Mesothelial cell of epicardium (in vitro differentiated cells): ENCODE measurements at regions not wholly inside any gene's neighbourhood (a gene's known extent, or its start where the extent isn't known, plus 50 kb on each side); places are given as distances from the start of the nearest gene placed in this dataset.
"Not testable (repeated sequence)": the region's sequence is repeated elsewhere in the genome, so short reads cannot be mapped to it uniquely, and the experiment has no call there.

Experiments used
- DNase-seq, 2 experiments: peaks; one replicate each; pipeline ENCODE4 v3.0.0; 2021; ENCODE audit warnings: low spot score in 2 of 2; ENCODE audit not compliant: unreplicated experiment in 2 of 2
- H3K27ac Mint-ChIP-seq: 2 replicates; pipeline ENCODE4 v1.8.0; 2021; ENCODE audit warnings: mixed read lengths
- H3K27me3 Mint-ChIP-seq: 2 replicates; pipeline ENCODE4 v1.8.0; 2021; ENCODE audit warnings: low read depth, mixed read lengths
- H3K36me3 Mint-ChIP-seq: 2 replicates; pipeline ENCODE4 v1.8.0; 2021; ENCODE audit warnings: mixed read lengths
- H3K4me1 Mint-ChIP-seq: 2 replicates; pipeline ENCODE4 v1.8.0; 2021; ENCODE audit warnings: mixed read lengths
- H3K4me3 Mint-ChIP-seq: 2 replicates; pipeline ENCODE4 v1.8.0; 2021; ENCODE audit warnings: mild to moderate bottlenecking, moderate library complexity, mixed read lengths
- H3K9me3 Mint-ChIP-seq: 2 replicates; pipeline ENCODE4 v1.8.0; 2021; ENCODE audit warnings: mixed read lengths
- CTCF ChIP-seq: fragments of 200-600 bp; sonication (generic); IDR thresholded peaks from one replicate; pipeline ENCODE4 v1.5.0; 2021; ENCODE audit warnings: antibody characterized with exemption; ENCODE audit not compliant: unreplicated experiment

DNA sequence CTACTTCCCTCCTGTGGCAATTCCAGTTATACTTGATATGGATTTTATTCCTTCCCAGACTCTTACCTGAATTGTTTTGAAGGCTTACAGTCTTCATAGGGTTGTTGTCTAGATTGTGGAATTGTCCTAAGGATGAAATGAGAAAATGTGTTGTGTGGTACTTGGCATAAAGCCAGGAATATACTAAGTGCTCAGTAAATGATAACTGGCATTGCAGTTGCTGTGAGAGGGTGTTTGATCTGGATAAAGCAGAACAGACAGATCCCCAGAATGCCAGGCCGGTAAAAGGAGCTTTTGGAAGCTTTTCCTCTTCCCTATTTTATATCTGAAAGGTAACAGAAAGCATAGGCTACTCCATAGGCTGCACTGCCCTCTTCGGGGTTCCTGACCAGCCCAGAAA, 78.4 kb upstream of the IKBKE start:
- H3K4me3 Mint-ChIP-seq, H3K4me1 Mint-ChIP-seq, H3K27me3 Mint-ChIP-seq, H3K36me3 Mint-ChIP-seq, H3K27ac Mint-ChIP-seq, H3K9me3 Mint-ChIP-seq, DNase-seq: not testable (repeated sequence)

DNA sequence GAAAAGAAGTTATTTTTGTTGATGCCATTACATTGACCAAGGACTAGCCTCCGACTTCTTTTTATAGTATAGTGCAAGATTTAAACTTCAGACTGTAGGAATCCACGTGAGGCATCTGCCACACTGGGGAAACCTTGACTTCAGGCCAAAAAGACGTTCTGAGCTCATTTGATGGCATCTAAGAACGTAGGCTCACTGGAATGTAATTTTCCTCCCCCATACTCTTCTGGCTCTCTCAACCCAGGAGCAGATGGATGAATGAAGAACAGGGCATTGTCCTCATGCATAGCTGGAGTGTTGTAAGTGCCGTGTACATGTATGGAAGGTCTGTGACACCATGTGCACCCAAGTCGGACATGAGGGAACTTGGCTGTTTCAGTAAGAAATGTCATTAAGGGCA, 72.8 kb upstream of the IKBKE start:
- H3K27me3 Mint-ChIP-seq, H3K4me3 Mint-ChIP-seq, H3K9me3 Mint-ChIP-seq: not testable (repeated sequence)

DNA sequence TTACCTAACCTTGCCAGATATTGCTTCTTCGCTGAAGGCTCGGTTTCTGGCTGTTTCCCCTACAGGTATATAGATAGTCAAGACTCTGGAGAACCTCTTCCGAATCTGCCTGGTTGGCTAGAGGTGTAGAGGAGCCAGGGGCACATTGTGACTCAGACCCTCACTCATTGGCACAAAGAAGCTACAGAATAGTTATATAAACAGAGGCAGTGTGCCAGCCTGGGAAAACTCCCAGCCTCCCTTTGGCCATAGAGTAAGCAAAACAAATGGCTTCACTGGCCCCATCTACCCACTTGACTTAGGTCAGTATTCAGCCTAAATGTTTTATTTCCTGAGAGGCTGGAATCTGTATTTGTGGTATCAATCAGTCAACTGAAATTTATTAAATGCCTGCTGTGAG, 72.0 kb upstream of the IKBKE start:
- not testable (repeated sequence) for H3K27me3 Mint-ChIP-seq, H3K9me3 Mint-ChIP-seq, DNase-seq, H3K27ac Mint-ChIP-seq, H3K4me1 Mint-ChIP-seq, H3K4me3 Mint-ChIP-seq, H3K36me3 Mint-ChIP-seq

More for the DNA sequence above, 72.8 kb upstream of the IKBKE start:
- H3K4me1 Mint-ChIP-seq, H3K27ac Mint-ChIP-seq, H3K36me3 Mint-ChIP-seq, DNase-seq: not testable (repeated sequence)

GRCh38 chr1:206403612-206404307, 66.5 kb upstream of the IKBKE start:
- H3K36me3 Mint-ChIP-seq, H3K4me3 Mint-ChIP-seq, H3K27me3 Mint-ChIP-seq, DNase-seq, H3K4me1 Mint-ChIP-seq, H3K27ac Mint-ChIP-seq, H3K9me3 Mint-ChIP-seq: not testable (repeated sequence)

GRCh38 chr1:206404309-206405027, 65.8 kb upstream of the IKBKE start:
- H3K9me3 Mint-ChIP-seq, H3K4me3 Mint-ChIP-seq, H3K36me3 Mint-ChIP-seq, H3K27ac Mint-ChIP-seq, H3K27me3 Mint-ChIP-seq, DNase-seq, H3K4me1 Mint-ChIP-seq: not testable (repeated sequence)

GRCh38 chr1:206405282-206405681, 65.0 kb upstream of the IKBKE start:
- H3K36me3 Mint-ChIP-seq, H3K27me3 Mint-ChIP-seq, H3K4me1 Mint-ChIP-seq, H3K9me3 Mint-ChIP-seq, H3K4me3 Mint-ChIP-seq, H3K27ac Mint-ChIP-seq, DNase-seq: not testable (repeated sequence)

DNA sequence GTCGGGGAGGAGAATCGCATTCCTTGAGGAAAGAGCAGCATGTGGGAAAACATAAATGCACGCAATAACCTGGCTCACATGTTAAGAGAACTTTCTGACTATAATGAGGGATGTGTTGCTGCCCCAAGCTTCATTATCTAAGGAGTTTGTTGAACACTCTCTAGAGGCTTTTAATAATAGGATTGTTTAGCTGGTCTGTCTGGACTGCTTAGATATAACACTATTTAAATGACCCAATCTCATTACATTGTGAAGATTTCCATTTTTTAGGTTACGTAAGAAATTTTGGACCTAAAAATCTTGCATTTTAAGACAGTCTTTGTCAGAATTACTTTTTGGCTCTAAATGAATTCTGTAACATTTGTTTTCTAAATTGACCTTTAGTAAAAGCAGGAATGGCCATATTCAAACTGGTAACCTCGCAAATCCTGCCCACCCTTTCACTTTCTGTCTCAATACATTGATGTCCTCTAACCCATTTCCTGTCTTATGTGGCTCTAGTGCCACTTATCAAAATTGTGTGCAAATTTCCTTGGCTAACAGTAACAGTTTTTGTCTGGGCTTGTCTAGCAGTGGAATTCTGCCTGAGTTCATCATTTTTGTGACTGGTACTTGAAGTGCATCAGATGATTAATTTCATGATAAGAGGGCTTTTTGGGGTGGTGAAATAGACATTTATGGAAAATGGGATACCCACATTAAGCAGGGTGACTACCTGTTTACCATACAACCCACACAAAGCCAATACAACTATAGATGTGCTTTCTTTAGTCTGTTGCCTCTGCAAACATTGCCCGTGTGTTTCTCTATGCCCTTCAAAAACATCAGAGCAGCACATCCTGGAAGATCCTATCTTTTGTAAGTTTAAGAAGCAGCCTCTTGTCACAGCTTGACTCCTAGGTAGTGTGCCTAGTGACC, 61.6 kb upstream of the IKBKE start:
- not testable (repeated sequence) for H3K4me1 Mint-ChIP-seq, DNase-seq, H3K4me3 Mint-ChIP-seq, H3K36me3 Mint-ChIP-seq, H3K27me3 Mint-ChIP-seq, H3K9me3 Mint-ChIP-seq, H3K27ac Mint-ChIP-seq

DNA sequence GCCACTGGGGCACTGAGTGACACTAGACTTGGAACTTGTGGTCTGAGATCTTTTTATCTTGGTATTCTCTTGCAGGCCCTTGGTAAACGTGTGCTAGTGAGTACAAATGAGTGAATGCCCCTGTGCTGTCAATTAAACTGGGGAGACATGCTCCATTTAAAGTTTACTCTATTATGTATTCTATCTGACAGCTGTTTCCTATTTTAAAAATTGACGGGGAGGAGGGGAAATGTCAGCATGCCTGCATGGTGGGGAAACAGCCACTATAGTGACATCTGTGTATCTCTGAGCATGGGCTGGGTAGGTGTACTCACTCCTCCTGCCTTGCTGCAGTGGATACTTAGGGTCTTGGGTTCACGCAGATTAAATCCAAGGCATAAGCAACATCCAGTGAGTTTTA, 59.0 kb upstream of the IKBKE start:
- TF ChIP-seq CTCF, result no peak
- peaks cover 22% of the 10 kb centered on the region for H3K4me1 Mint-ChIP-seq
- no peak for DNase-seq
- H3K4me3 Mint-ChIP-seq, result no peak overlapping the region
- H3K27ac Mint-ChIP-seq, result no peak overlapping the region
- H3K36me3 Mint-ChIP-seq, result no peaks in the 10 kb centered on the region
- H3K27me3 Mint-ChIP-seq, result no peaks in the 10 kb centered on the region
- no peaks in the 10 kb centered on the region for H3K9me3 Mint-ChIP-seq

DNA sequence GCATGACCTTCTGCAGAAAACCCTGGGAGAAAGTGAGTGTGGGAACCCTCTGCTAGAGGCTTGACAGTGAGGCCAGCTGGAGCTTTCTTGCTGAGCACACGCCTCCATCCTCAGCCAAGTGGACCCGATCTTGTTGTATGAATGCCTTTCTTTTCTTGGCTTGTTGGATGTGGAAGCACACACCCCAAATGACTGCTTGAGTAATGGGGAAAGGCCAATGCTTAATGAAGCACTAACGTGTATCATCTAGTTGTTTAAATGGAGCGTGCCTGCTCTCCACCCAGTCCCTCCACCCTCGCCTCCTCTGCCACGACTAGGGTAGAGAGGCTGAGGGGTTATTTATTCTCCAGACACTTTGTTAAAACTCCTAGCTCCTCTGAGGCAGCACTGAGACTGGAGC, 54.3 kb upstream of the IKBKE start:
- Mint-ChIP-seq H3K9me3 (no peaks in the 10 kb centered on the region), H3K36me3 (peaks cover 20% of the 10 kb centered on the region), H3K27me3 (no peaks in the 10 kb centered on the region), H3K4me1 (peaks cover 31% of the 10 kb centered on the region), H3K4me3 (no peak overlapping the region), H3K27ac (peak overlapping the region; percentile 72)
- no peak for DNase-seq
- TF ChIP-seq CTCF, result no peak
